ENCODE measurements at regions not wholly inside any gene's neighbourhood (a gene's known extent, or its start where the extent isn't known, plus 50 kb on each side); places are given as distances from the start of the nearest gene placed in this dataset.

GRCh38 chrX:150150780-150151125, 212.4 kb upstream of the MAMLD1 start:
- TF ChIP-seq CTCF (IDR thresholded peaks at IDR 0.05): no peak
- no peak for TF ChIP-seq POLR2A (IDR thresholded peaks at IDR 0.05)
- TF ChIP-seq POLR2AphosphoS5 (IDR thresholded peaks at IDR 0.05): no peak
- no peak for TF ChIP-seq EP300 (IDR thresholded peaks at IDR 0.05)
